Tongue (tissue), 1 donor: ENCODE measurements at regions not wholly inside any gene's neighbourhood (a gene's known extent, or its start where the extent isn't known, plus 50 kb on each side); places are given as distances from the start of the nearest gene placed in this dataset.

Experiments used
- DNase-seq: peaks from one replicate; pipeline ENCODE4 v3.0.0-alpha.2; 2015

- DNase-seq, result no peak
Observed at GRCh38 chr16:48942996-48943395, 333.0 kb upstream of the N4BP1 start.

- DNase-seq, result no peak
Observed at GRCh38 chr16:48936811-48937210, 326.8 kb upstream of the N4BP1 start.

GRCh38 chr16:48932216-48932855 is 322.4 kb upstream of the N4BP1 start:
- no peak for DNase-seq

GRCh38 chr16:48930951-48931553 is 321.1 kb upstream of the N4BP1 start:
- DNase-seq, result no peak

- DNase-seq, result no peak
Observed at GRCh38 chr16:48919791-48920190, 309.8 kb upstream of the N4BP1 start.

- DNase-seq, result no peak
Observed at GRCh38 chr16:48918520-48919258, 308.7 kb upstream of the N4BP1 start.

GRCh38 chr16:48916566-48916965 is 306.6 kb upstream of the N4BP1 start:
- DNase-seq, result no peak

- no peak for DNase-seq
Observed at GRCh38 chr16:48914070-48914469, 304.1 kb upstream of the N4BP1 start.

GRCh38 chr16:48913384-48913783 is 303.4 kb upstream of the N4BP1 start:
- no peak for DNase-seq

GRCh38 chr16:48912360-48912759 is 302.4 kb upstream of the N4BP1 start:
- DNase-seq, result no peak

GRCh38 chr16:48911700-48912099 is 301.7 kb upstream of the N4BP1 start:
- no peak for DNase-seq

- DNase-seq, result no peak
Observed at GRCh38 chr16:48910214-48910613, 300.2 kb upstream of the N4BP1 start.

- DNase-seq, result no peak
Observed at GRCh38 chr16:48909231-48909630, 299.3 kb upstream of the N4BP1 start.

GRCh38 chr16:48907906-48908634 is 298.1 kb upstream of the N4BP1 start:
- no peak for DNase-seq

GRCh38 chr16:48905632-48906505 is 295.9 kb upstream of the N4BP1 start:
- DNase-seq, result no peak

- DNase-seq, result no peak
Observed at GRCh38 chr16:48904333-48904732, 294.4 kb upstream of the N4BP1 start.

- DNase-seq, result no peak
Observed at GRCh38 chr16:48903039-48903438, 293.1 kb upstream of the N4BP1 start.

GRCh38 chr16:48901712-48902374 is 291.9 kb upstream of the N4BP1 start:
- no peak for DNase-seq

GRCh38 chr16:48899500-48899899 is 289.5 kb upstream of the N4BP1 start:
- DNase-seq, result no peak

GRCh38 chr16:48897698-48898205 is 287.8 kb upstream of the N4BP1 start:
- no peak for DNase-seq

GRCh38 chr16:48895142-48895541 is 285.2 kb upstream of the N4BP1 start:
- no peak for DNase-seq
